Prostate gland (tissue), 2 donors: ENCODE measurements at regions not wholly inside any gene's neighbourhood (a gene's known extent, or its start where the extent isn't known, plus 50 kb on each side); places are given as distances from the start of the nearest gene placed in this dataset.

Experiments used
- CTCF ChIP-seq, 4 experiments: fragments of 200-600 bp in 2 of 4; fragments of 450-650 bp in 2 of 4; sonication (generic) in 2 of 4; IDR thresholded peaks; 1 replicate in 3 of 4; 2 replicates in 1 of 4; pipeline ENCODE4 v1.5.1; 2016 to 2019; ENCODE audit warnings: antibody characterized with exemption in 4 of 4, mild to moderate bottlenecking in 2 of 4, moderate library complexity in 2 of 4
- POLR2A ChIP-seq: fragments of 450-650 bp; IDR thresholded peaks from one replicate; pipeline ENCODE4 v1.6.1; 2016; ENCODE audit warnings: antibody characterized with exemption, mild to moderate bottlenecking

- TF ChIP-seq CTCF (IDR thresholded peaks at IDR 0.05) = no peak
- TF ChIP-seq POLR2A = no peak
Observed at GRCh38 chr20:40017765-40018164, 671.3 kb downstream of the MAFB start.
